ENCODE measurements at regions not wholly inside any gene's neighbourhood (a gene's known extent, or its start where the extent isn't known, plus 50 kb on each side); places are given as distances from the start of the nearest gene placed in this dataset.

- DNase-seq (ENCODE audit: low read depth) = no peak
- no peak overlapping the region for H3K4me3 ChIP-seq (ENCODE audit: low read length)
- TF ChIP-seq, protein P1, sequence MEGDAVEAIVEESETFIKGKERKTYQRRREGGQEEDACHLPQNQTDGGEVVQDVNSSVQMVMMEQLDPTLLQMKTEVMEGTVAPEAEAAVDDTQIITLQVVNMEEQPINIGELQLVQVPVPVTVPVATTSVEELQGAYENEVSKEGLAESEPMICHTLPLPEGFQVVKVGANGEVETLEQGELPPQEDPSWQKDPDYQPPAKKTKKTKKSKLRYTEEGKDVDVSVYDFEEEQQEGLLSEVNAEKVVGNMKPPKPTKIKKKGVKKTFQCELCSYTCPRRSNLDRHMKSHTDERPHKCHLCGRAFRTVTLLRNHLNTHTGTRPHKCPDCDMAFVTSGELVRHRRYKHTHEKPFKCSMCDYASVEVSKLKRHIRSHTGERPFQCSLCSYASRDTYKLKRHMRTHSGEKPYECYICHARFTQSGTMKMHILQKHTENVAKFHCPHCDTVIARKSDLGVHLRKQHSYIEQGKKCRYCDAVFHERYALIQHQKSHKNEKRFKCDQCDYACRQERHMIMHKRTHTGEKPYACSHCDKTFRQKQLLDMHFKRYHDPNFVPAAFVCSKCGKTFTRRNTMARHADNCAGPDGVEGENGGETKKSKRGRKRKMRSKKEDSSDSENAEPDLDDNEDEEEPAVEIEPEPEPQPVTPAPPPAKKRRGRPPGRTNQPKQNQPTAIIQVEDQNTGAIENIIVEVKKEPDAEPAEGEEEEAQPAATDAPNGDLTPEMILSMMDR (conservative IDR thresholded peaks at IDR 0.05; ENCODE audit: low read length) = no peak
These were observed 159.6 kb upstream of the STK32A start for GRCh38 chr5:147075187-147075586.

DNA sequence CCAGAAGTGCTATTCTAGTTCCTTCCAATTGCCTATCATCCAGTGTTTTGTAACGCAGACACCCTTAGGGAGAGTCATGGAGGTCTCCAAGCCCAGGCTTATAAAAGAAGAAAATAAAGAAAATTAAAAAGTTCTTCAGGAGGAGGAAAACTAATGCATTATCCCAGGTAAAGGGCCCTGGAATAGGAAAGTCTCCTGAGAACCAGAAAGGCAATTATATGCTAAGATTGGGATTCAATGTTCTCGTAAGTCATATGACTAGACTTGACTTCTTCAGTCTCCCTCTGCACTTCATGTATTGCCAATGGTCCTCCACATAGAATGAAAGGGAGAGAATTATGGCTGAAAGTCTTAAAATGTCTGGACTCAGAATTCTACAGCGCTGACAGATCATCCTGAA, 154.4 kb upstream of the STK32A start:
- H3K4me3 ChIP-seq (ENCODE audit: low read length) = no peak overlapping the region
- TF ChIP-seq, protein P1 (conservative IDR thresholded peaks at IDR 0.05; ENCODE audit: low read length) = no peak
- DNase-seq (ENCODE audit: low read depth) = no peak

- H3K4me3 ChIP-seq (ENCODE audit: low read length) = no peak overlapping the region
- TF ChIP-seq, protein P1 (conservative IDR thresholded peaks at IDR 0.05; ENCODE audit: low read length) = no peak
- DNase-seq (ENCODE audit: low read depth) = no peak
These were observed 153.5 kb upstream of the STK32A start for GRCh38 chr5:147081311-147081764.

DNA sequence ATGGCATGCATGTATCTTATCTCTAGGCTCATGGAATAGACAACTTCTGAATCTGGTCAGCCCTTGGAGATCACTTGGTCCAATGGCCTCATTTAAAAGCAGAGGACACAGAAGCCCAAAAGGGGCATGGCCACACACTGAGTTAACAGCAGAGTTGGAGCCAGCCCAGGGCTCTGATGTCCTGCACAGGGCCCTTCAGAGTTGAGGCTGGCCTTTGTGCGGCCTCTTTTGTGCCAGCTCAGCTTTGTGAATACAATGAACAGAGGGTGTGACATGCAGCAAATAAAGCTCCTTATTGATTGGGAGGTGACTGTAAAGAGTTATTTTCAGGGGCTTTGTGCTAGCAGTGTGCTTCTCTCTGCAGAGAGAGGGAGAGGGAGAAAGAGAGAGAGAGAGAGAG, 150.1 kb upstream of the STK32A start:
- no peak for DNase-seq (ENCODE audit: low read depth)
- H3K4me3 ChIP-seq (ENCODE audit: low read length) = no peak overlapping the region
- TF ChIP-seq, protein P1 (conservative IDR thresholded peaks at IDR 0.05; ENCODE audit: low read length) = no peak

DNA sequence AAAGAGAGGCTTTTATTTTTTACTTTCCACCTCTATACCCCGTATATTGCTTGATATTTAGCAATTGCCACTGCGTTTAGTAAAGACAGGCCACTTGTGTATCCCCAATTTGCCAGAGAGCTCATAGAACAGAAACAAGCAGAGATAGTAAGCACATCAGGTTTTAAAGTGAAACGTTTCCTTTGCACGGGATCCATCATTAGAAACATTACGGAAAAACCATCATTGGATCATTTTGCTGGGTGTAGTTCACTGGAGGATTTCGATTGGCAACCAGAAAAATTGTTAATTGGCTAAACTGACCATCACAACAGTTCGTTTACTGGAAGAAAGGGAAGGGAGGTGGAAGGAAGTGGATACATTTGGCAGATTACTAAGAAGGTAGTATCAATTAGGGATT, 149.4 kb upstream of the STK32A start:
- TF ChIP-seq, protein P1 (conservative IDR thresholded peaks at IDR 0.05; ENCODE audit: low read length) = no peak
- DNase-seq (ENCODE audit: low read depth) = no peak

GRCh38 chr5:147092044-147092443, 142.8 kb upstream of the STK32A start:
- TF ChIP-seq, protein P1 (conservative IDR thresholded peaks at IDR 0.05; ENCODE audit: low read length) = no peak
- H3K4me3 ChIP-seq (ENCODE audit: low read length) = no peak overlapping the region
- DNase-seq (ENCODE audit: low read depth) = no peak

More for the DNA sequence above, 149.4 kb upstream of the STK32A start:
- no peak overlapping the region for H3K4me3 ChIP-seq (ENCODE audit: low read length)

DNA sequence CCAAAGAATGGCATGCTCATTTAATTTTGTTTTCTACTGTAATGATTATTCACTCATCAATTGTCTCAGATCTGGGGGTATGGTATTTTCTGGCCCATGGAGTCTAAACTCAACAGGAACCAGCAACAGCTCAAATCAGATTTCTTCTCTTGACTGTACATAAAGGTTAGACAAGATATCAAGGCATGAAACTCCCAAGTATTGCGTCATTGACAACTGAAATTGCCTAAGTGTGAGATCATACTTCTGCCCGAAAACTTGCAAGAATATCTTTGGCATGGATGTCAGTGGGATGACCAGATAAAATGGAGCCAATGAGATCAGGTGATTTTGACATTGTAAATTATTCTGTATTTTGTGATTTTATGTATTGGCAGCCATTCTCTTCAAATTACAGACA, 141.7 kb upstream of the STK32A start:
- TF ChIP-seq, protein P1 (conservative IDR thresholded peaks at IDR 0.05; ENCODE audit: low read length) = no peak
- DNase-seq (ENCODE audit: low read depth) = peak; percentile 29
- H3K4me3 ChIP-seq (ENCODE audit: low read length) = no peak overlapping the region
